Globus pallidus (tissue), 1 donor: ENCODE measurements at regions not wholly inside any gene's neighbourhood (a gene's known extent, or its start where the extent isn't known, plus 50 kb on each side); places are given as distances from the start of the nearest gene placed in this dataset.
A peak's percentile ranks its signal among the peaks of the same experiment; 100 is the strongest.

Experiments
- DNase-seq: peaks from one replicate; pipeline ENCODE4 v3.0.0-alpha.2; 2015; ENCODE audit warnings: low spot score

- DNase-seq, result no peak
These were observed 417.9 kb downstream of the NR2F1-AS1 start for GRCh38 chr5:93163010-93163663.

GRCh38 chr5:93161661-93162654 lies 419.1 kb downstream of the NR2F1-AS1 start:
- DNase-seq, result no peak

- no peak for DNase-seq
These were observed 422.2 kb downstream of the NR2F1-AS1 start for GRCh38 chr5:93158841-93159240.

- no peak for DNase-seq
These were observed 424.5 kb downstream of the NR2F1-AS1 start for GRCh38 chr5:93156566-93156965.

GRCh38 chr5:93154535-93154934 lies 426.5 kb downstream of the NR2F1-AS1 start:
- no peak for DNase-seq

GRCh38 chr5:93153461-93153860 lies 427.6 kb downstream of the NR2F1-AS1 start:
- no peak for DNase-seq

- DNase-seq, result no peak
These were observed 429.1 kb downstream of the NR2F1-AS1 start for GRCh38 chr5:93151896-93152295.

GRCh38 chr5:93151121-93151520 lies 429.9 kb downstream of the NR2F1-AS1 start:
- DNase-seq, result no peak

GRCh38 chr5:93150311-93151012 lies 430.6 kb downstream of the NR2F1-AS1 start:
- DNase-seq, result no peak

- no peak for DNase-seq
These were observed 435.3 kb downstream of the NR2F1-AS1 start for GRCh38 chr5:93145767-93146166.

- DNase-seq, result no peak
These were observed 436.0 kb downstream of the NR2F1-AS1 start for GRCh38 chr5:93145019-93145418.

GRCh38 chr5:93141969-93142368 lies 439.1 kb downstream of the NR2F1-AS1 start:
- DNase-seq, result no peak

- peak; percentile 9 for DNase-seq
These were observed 450.2 kb downstream of the NR2F1-AS1 start for GRCh38 chr5:93130624-93131490.

GRCh38 chr5:93126634-93127033 lies 454.4 kb downstream of the NR2F1-AS1 start:
- DNase-seq, result no peak

- DNase-seq, result no peak
These were observed 457.9 kb downstream of the NR2F1-AS1 start for GRCh38 chr5:93123127-93123526.

- DNase-seq, result no peak
These were observed 458.6 kb downstream of the NR2F1-AS1 start for GRCh38 chr5:93122446-93122845.

- DNase-seq, result no peak
These were observed 460.2 kb downstream of the NR2F1-AS1 start for GRCh38 chr5:93120771-93121170.

GRCh38 chr5:93120051-93120450 lies 461.0 kb downstream of the NR2F1-AS1 start:
- no peak for DNase-seq

GRCh38 chr5:93117751-93118531 lies 463.1 kb downstream of the NR2F1-AS1 start:
- no peak for DNase-seq

- no peak for DNase-seq
These were observed 473.1 kb downstream of the NR2F1-AS1 start for GRCh38 chr5:93107805-93108520.
